ENCODE measurements at regions not wholly inside any gene's neighbourhood (a gene's known extent, or its start where the extent isn't known, plus 50 kb on each side); places are given as distances from the start of the nearest gene placed in this dataset.

GRCh38 chr5:33195431-33196165, 245.2 kb upstream of the TARS1 start:
- no peak for TF ChIP-seq POLR2A (IDR thresholded peaks at IDR 0.05)
- no peak for TF ChIP-seq CTCF (IDR thresholded peaks at IDR 0.05)
- no peak for TF ChIP-seq EP300 (IDR thresholded peaks at IDR 0.05)

Data from suprapubic skin (tissue), 3 donors.